ENCODE measurements at regions not wholly inside any gene's neighbourhood (a gene's known extent, or its start where the extent isn't known, plus 50 kb on each side); places are given as distances from the start of the nearest gene placed in this dataset.

DNA sequence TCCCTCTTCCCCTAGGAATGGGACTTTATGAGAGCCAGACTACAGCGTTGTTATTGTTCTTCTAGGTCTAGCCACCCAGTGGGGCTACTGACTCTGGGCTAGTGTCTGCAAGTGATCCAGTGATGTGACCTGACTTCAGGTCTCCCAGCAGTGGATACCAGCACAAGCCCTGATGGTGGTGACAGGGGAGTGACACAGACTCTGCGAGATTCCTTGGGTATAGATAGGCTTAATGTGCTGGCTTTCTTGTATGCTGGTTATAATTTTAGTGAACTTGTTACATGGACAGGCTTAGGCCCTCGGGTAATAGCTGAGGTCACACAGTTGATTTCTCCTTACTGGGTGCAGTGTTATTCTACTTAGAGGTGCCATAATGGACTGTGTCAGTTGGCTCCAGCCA is 106.9 kb downstream of the TBC1D30 start:
- Mint-ChIP-seq H3K27ac (no peak overlapping the region), H3K9me3 (peaks cover 11% of the 10 kb centered on the region), H3K4me3 (no peak overlapping the region), H3K36me3 (no peaks in the 10 kb centered on the region), H3K4me1 (peaks cover 33% of the 10 kb centered on the region), H3K27me3 (ENCODE audit: low read depth) (peaks cover 2% of the 10 kb centered on the region; the same call in 1 of the 2 replicates)
- no peak for DNase-seq (ENCODE audit: low spot score)
- no peak for TF ChIP-seq ESRRA (CRISPR knock-in tag; IDR thresholded peaks at IDR 0.05; ENCODE audit: borderline replicate concordance)
- TF ChIP-seq, protein P1, sequence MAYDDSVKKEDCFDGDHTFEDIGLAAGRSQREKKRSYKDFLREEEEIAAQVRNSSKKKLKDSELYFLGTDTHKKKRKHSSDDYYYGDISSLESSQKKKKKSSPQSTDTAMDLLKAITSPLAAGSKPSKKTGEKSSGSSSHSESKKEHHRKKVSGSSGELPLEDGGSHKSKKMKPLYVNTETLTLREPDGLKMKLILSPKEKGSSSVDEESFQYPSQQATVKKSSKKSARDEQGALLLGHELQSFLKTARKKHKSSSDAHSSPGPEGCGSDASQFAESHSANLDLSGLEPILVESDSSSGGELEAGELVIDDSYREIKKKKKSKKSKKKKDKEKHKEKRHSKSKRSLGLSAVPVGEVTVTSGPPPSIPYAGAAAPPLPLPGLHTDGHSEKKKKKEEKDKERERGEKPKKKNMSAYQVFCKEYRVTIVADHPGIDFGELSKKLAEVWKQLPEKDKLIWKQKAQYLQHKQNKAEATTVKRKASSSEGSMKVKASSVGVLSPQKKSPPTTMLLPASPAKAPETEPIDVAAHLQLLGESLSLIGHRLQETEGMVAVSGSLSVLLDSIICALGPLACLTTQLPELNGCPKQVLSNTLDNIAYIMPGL (CRISPR knock-in tag; IDR thresholded peaks at IDR 0.05) = no peak
- TF ChIP-seq ELF4 (CRISPR knock-in tag; IDR thresholded peaks at IDR 0.05; ENCODE audit: low read depth) = no peak
- TF ChIP-seq CDX4 (CRISPR knock-in tag; IDR thresholded peaks at IDR 0.05; ENCODE audit: borderline replicate concordance) = no peak
- no peak for TF ChIP-seq NR2C2 (CRISPR knock-in tag; IDR thresholded peaks at IDR 0.05)
- TF ChIP-seq TEAD1 (CRISPR knock-in tag; IDR thresholded peaks at IDR 0.05) = no peak
- POLR2A ChIA-PET = no interaction called here
- no peak for ATAC-seq
- CTCF ChIA-PET = interaction anchor here (1.0 to 1.1 kb wide), 2 partner anchors 48 to 129 kb away, joined by 3 read pairs; no protein-coding TSS in a partner anchor

DNA sequence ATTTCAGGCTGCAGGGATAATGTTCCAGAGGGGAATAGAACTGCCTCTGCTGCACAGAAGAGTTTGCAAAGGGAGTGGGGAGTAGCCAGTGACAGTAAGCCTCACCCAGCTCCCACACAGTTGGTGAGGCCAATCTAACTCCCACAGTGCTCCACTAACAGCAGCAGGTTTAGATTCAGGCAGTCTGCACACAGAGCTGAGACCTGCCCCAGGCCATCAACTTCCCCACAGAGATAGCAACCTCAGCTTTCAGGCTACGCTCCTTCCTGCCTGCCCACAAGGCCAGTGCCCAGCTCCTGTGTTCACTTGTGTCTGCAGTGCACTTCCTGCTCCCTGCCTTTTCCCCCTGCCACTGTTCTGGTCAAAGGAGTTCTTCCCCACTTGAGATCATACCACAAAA is 107.5 kb downstream of the TBC1D30 start:
- ChIA-PET CTCF (interaction anchor here (0.8 to 1.1 kb wide), 3 partner anchors 16 to 130 kb away, joined by 3 read pairs; no protein-coding TSS in a partner anchor), POLR2A (no interaction called here)
- no peak overlapping the region for H3K4me3 Mint-ChIP-seq
- no peaks in the 10 kb centered on the region for H3K36me3 Mint-ChIP-seq
- H3K4me1 Mint-ChIP-seq = peaks cover 33% of the 10 kb centered on the region
- peaks cover 12% of the 10 kb centered on the region for H3K9me3 Mint-ChIP-seq
- peak; percentile 77 for ATAC-seq
- TF ChIP-seq CREM (CRISPR knock-in tag; IDR thresholded peaks at IDR 0.05) (no peak), ATF3 (CRISPR knock-in tag; conservative IDR thresholded peaks at IDR 0.05) (no peak), FOXJ3 (CRISPR knock-in tag; IDR thresholded peaks at IDR 0.05; ENCODE audit: borderline replicate concordance) (no peak), NR1H2 (CRISPR knock-in tag; IDR thresholded peaks at IDR 0.05) (no peak), ZMAT4 (CRISPR knock-in tag; IDR thresholded peaks at IDR 0.05) (no peak), JUN (CRISPR knock-in tag; IDR thresholded peaks at IDR 0.05) (no peak), STAT6 (CRISPR knock-in tag; conservative IDR thresholded peaks at IDR 0.05; ENCODE audit: low read depth) (no peak), MXD4 (CRISPR knock-in tag; IDR thresholded peaks at IDR 0.05; ENCODE audit: borderline replicate concordance) (no peak), E2F5 (CRISPR knock-in tag; IDR thresholded peaks at IDR 0.05) (no peak), ZNF263 (CRISPR knock-in tag; IDR thresholded peaks at IDR 0.05; ENCODE audit: low read depth) (no peak)
- TF ChIP-seq, protein P2, sequence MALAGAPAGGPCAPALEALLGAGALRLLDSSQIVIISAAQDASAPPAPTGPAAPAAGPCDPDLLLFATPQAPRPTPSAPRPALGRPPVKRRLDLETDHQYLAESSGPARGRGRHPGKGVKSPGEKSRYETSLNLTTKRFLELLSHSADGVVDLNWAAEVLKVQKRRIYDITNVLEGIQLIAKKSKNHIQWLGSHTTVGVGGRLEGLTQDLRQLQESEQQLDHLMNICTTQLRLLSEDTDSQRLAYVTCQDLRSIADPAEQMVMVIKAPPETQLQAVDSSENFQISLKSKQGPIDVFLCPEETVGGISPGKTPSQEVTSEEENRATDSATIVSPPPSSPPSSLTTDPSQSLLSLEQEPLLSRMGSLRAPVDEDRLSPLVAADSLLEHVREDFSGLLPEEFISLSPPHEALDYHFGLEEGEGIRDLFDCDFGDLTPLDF (CRISPR knock-in tag; IDR thresholded peaks at IDR 0.05) = no peak
- TF ChIP-seq, protein P3, sequence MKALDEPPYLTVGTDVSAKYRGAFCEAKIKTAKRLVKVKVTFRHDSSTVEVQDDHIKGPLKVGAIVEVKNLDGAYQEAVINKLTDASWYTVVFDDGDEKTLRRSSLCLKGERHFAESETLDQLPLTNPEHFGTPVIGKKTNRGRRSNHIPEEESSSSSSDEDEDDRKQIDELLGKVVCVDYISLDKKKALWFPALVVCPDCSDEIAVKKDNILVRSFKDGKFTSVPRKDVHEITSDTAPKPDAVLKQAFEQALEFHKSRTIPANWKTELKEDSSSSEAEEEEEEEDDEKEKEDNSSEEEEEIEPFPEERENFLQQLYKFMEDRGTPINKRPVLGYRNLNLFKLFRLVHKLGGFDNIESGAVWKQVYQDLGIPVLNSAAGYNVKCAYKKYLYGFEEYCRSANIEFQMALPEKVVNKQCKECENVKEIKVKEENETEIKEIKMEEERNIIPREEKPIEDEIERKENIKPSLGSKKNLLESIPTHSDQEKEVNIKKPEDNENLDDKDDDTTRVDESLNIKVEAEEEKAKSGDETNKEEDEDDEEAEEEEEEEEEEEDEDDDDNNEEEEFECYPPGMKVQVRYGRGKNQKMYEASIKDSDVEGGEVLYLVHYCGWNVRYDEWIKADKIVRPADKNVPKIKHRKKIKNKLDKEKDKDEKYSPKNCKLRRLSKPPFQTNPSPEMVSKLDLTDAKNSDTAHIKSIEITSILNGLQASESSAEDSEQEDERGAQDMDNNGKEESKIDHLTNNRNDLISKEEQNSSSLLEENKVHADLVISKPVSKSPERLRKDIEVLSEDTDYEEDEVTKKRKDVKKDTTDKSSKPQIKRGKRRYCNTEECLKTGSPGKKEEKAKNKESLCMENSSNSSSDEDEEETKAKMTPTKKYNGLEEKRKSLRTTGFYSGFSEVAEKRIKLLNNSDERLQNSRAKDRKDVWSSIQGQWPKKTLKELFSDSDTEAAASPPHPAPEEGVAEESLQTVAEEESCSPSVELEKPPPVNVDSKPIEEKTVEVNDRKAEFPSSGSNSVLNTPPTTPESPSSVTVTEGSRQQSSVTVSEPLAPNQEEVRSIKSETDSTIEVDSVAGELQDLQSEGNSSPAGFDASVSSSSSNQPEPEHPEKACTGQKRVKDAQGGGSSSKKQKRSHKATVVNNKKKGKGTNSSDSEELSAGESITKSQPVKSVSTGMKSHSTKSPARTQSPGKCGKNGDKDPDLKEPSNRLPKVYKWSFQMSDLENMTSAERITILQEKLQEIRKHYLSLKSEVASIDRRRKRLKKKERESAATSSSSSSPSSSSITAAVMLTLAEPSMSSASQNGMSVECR (CRISPR knock-in tag; IDR thresholded peaks at IDR 0.05; ENCODE audit: borderline replicate concordance) = no peak
- TF ChIP-seq, protein P4, sequence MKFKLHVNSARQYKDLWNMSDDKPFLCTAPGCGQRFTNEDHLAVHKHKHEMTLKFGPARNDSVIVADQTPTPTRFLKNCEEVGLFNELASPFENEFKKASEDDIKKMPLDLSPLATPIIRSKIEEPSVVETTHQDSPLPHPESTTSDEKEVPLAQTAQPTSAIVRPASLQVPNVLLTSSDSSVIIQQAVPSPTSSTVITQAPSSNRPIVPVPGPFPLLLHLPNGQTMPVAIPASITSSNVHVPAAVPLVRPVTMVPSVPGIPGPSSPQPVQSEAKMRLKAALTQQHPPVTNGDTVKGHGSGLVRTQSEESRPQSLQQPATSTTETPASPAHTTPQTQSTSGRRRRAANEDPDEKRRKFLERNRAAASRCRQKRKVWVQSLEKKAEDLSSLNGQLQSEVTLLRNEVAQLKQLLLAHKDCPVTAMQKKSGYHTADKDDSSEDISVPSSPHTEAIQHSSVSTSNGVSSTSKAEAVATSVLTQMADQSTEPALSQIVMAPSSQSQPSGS (CRISPR knock-in tag; IDR thresholded peaks at IDR 0.05; ENCODE audit: borderline replicate concordance, low read depth) = no peak
- DNase-seq (ENCODE audit: low spot score) = no peak
- peaks cover 2% of the 10 kb centered on the region; the same call in 1 of the 2 replicates for H3K27me3 Mint-ChIP-seq (ENCODE audit: low read depth)
- H3K27ac Mint-ChIP-seq = no peak overlapping the region
